C4-2B (cell line): ENCODE measurements at regions not wholly inside any gene's neighbourhood (a gene's known extent, or its start where the extent isn't known, plus 50 kb on each side); places are given as distances from the start of the nearest gene placed in this dataset.

Experiments used
- ZFX ChIP-seq: fragments of 450-650 bp; IDR thresholded peaks from 2 replicates; pipeline ENCODE4 v1.6.1; 2017
- TF ChIP-seq, protein P1 (sequence below): fragments of 450-650 bp; conservative IDR thresholded peaks from 2 replicates; pipeline ENCODE4 v1.5.1; 2017; ENCODE audit warnings: mild to moderate bottlenecking

DNA sequence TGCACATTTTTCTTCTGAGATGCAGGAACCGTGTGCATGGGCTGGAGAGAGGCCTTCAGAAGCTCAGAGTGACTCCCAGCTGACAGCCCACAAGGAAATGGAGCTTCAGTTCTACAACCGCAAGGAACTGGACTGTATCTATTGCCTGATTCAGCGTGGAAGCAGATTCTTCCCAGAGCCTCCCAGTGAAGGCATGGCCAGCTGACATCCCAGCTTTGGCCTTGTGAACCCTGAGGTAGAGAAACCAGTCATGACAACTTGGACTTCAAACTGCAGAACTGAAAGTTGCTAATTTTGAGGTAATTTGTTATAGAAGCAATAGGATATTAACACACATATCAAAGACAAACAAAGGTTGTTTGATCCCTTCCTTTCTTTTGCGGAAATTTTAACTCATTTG, 94.3 kb upstream of the NOX3 start:
- TF ChIP-seq, protein P1, sequence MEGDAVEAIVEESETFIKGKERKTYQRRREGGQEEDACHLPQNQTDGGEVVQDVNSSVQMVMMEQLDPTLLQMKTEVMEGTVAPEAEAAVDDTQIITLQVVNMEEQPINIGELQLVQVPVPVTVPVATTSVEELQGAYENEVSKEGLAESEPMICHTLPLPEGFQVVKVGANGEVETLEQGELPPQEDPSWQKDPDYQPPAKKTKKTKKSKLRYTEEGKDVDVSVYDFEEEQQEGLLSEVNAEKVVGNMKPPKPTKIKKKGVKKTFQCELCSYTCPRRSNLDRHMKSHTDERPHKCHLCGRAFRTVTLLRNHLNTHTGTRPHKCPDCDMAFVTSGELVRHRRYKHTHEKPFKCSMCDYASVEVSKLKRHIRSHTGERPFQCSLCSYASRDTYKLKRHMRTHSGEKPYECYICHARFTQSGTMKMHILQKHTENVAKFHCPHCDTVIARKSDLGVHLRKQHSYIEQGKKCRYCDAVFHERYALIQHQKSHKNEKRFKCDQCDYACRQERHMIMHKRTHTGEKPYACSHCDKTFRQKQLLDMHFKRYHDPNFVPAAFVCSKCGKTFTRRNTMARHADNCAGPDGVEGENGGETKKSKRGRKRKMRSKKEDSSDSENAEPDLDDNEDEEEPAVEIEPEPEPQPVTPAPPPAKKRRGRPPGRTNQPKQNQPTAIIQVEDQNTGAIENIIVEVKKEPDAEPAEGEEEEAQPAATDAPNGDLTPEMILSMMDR, result no peak
- no peak for TF ChIP-seq ZFX
